Spleen (tissue), 7 donors: ENCODE measurements at regions not wholly inside any gene's neighbourhood (a gene's known extent, or its start where the extent isn't known, plus 50 kb on each side); places are given as distances from the start of the nearest gene placed in this dataset.

ENCODE experiments used
- CTCF ChIP-seq, 11 experiments: fragments of 200-600 bp in 7 of 11; fragments of 450-650 bp in 4 of 11; sonication (generic) in 4 of 11; IDR thresholded peaks in 8 of 11; conservative IDR thresholded peaks in 3 of 11; 1 replicate in 7 of 11; 2 replicates in 4 of 11; pipeline versions ENCODE4 v1.4.0 to v1.8.0; 2016 to 2021; ENCODE audit warnings: antibody characterized with exemption in 11 of 11, inconsistent platforms in 4 of 11, mild to moderate bottlenecking in 1 of 11
- POLR2AphosphoS5 ChIP-seq, 3 donors: sonication (generic); formaldehyde crosslinking; IDR thresholded peaks; one replicate each; pipeline ENCODE4 v1.5.1; 2017; ENCODE audit warnings: antibody characterized with exemption in 3 of 3
- donor health status: DM: no; HTN: no; CAD: no; lungs with moderate emphysema.
- donor health status: DM: no; HTN: no; CAD: no.
- donor health status: DM: no; HTN: no; CAD: no.

DNA sequence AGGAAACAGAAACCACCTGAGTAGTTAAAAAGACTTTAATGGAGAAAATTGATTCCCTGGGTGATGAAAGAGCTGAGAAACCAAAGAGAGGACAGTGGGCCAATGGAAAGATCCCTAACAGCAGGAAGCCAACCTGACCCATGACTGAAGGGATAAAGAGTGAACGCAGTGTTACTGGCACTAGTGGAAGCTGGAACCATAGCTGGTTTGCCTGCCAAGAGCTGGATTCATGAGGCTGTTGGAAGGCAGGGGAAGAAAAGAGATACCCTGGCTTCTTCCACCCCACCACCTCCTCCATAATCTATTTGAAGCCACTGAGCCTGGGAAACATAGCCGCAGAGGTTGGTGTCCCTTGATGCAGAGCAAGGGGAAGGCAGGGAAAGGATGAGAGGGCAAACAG lies 125.5 kb upstream of the PRKD1 start:
- TF ChIP-seq CTCF (IDR thresholded peaks at IDR 0.05 in 8 of 11, conservative IDR thresholded peaks at IDR 0.05 in 3 of 11): no peak
- no peak for TF ChIP-seq POLR2AphosphoS5 (IDR thresholded peaks at IDR 0.05)
